Stimulated activated CD4-positive, alpha-beta T cell treated with anti-CD3 and anti-CD28 coated beads, Interleukin-2, amount 100 ng/mL, for 24 hours (primary cell): ENCODE measurements at regions not wholly inside any gene's neighbourhood (a gene's known extent, or its start where the extent isn't known, plus 50 kb on each side); places are given as distances from the start of the nearest gene placed in this dataset.

Experiments
- DNase-seq, 2 donors: peaks; one replicate each; pipeline ENCODE4 v3.0.0-alpha.2; 2020

DNA sequence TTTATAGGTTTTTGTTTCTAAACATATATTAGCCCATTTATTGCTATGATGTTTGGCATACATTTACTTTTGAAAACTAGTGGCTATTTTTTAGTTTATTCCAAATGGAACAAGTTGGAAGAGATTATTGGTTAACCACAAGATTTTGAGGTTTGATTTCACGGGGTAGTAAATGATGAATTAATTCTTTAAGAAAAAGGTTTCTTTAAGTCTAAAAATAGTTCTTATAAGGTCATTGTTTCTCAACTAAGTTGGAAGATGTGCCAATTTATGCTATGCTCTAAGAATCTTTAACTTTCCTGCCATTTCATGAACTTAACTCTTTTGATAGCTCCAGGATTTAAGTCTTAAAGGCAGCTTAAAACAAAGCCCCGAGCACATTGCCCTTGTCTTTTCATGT lies 183.8 kb downstream of the LMO4 start:
- no peak for DNase-seq

DNA sequence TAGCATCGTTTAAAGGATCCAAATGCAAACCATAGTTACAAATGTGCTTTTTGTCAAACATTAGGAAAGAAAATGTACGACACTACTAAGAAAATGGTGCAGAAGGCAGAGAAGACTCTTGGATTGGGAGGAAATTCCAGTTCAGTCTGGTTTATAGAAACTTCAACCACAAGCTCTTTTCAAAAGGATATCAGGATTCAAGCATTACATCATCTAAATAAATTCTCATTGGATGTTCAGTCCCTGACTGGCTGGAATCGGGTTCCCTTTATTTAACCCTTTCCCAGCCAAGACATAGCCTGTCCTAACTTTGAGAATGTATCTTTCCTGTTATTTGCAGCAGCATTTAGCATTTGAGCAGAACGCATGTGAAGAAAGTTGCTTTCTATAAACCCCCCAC lies 184.6 kb downstream of the LMO4 start:
- DNase-seq: no peak

DNA sequence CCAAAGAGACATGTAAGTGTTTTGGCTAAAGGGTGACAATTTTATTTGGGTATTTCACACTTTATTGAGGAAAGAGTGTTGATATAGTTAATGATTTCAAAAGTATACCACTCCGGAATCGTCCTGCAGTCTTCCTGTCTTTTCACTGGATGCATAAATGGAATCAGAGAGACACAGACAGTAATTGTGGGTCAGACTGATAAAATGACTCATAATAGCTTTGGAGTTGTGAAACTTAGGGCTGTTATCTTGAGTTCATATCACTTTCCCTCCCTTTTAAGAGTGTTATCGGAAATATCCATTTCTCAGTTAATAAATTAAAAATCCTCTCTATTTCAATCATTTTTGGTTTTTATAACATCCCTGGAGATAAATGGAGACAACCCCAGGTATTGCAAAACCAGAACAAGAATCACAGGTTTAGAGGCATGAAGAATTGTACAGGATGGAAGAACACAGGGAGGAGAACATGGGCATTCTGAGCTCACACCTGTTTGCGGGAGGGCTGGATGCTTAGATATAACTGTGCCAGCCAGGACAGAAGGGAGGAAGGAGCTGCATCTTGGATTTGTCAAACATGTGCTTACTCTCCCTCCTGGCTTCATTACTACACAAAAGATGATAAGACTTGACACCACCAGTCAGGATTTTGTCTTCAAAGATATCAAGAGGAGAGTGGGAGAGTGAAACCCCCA lies 185.4 kb downstream of the LMO4 start:
- DNase-seq: no peak

DNA sequence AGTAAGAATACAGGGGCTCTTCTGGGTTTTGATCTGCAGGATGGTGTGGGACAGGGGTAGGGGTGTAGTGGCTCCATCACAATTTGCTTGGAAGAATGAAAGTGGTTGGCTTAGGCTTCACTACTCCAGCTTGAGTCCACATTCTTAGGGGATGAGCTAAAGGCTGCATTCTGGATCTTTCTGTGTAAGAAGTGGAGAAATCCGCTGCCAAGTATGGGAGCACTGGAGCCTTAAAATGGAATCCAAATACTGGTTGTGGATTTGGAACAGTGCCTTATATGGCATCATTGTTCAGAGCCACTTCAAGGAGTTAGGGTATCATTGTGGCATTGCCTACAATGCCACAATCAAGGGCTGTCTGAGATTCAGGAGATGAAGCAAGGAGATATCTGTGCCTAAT lies 187.1 kb downstream of the LMO4 start:
- no peak for DNase-seq

DNA sequence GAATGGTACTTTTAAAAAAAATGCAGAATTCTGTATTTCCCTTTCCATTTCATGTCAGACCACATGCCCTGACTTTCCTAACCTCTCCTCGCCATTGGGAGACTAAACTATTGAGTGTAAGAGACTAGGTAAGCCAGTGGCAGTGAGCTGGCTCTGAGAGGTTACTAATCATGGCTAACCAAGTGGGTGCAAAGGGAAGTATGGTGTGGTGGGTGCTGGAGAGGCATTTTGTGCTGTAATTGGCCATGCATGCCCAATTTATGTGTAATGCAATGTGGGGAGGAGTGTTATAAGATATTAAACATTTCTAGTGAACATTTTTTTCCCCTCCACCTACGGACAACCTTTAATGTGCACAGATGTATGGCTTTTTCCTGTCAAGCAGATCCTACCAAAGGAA lies 190.1 kb downstream of the LMO4 start:
- DNase-seq: no peak

DNA sequence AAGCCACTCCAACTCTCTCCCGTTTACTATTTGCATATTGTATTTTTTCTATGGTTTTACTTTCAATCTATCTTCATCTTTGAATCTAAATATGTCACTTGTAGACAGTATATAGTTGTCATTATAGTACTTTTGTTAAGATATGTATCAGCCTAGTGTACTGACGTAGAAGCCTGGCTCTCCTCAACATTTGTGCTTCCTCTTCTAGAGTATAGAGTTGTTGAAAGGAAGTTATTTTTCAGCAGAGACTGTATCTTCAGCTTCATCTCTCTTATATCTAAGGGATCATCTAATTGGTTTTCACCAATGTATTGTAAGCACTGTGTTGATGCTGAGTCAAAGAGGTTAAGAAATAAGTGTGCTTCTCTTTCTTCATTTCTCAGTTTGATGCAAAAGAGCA lies 192.8 kb downstream of the LMO4 start:
- no peak for DNase-seq

DNA sequence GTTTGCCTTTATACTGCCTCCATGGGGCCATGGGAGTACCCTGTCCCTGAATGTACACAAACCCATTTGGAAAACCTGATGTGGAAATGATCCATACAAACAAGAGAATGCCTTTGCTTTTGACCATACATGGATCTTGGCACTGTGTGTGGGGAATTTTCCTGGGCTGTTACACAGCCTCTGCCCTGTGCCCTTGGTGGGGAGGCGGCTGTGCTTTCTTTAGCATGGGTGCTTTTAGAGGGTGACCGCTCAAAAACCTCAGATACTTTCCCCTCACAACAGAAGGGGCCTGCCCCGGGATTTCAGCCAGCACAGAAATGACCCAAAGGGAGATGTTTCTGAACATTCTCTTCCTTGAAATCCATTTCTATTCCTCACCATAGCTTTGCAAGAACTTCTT lies 194.8 kb downstream of the LMO4 start:
- DNase-seq: no peak

DNA sequence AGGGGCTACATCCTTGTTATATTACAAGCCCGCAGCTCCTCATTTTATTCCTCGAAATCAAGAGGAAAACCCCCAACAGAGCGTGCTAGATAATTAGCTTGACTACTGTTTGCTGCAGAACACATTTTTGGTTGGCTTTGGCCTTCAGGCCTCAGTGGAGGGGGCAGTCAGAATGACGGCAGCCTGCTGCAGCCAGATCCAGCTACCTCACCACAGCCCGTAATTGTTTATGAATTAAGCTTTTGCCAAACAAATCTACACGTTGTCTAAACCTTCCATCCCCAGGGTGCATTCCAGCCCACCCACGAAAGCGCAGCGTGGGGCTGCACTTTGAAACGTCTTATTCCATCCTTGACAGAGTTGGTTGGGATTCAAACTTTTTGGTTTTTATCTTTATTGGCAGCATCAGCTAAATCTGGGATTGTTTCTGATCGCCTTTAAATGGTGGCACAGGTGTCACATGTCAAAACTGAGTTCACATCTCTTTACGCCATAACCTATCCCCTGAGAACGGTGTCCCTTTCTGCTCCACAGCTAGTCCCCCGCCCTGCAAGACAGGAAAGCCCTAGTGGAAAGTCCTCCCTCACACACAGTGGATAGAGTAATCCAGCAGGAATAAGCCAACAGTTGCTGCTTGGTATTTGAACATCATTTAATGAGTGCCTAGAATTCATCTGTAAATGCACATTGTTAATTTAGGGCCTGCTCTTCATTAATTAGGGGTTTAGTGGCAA lies 195.5 kb downstream of the LMO4 start:
- DNase-seq: no peak

DNA sequence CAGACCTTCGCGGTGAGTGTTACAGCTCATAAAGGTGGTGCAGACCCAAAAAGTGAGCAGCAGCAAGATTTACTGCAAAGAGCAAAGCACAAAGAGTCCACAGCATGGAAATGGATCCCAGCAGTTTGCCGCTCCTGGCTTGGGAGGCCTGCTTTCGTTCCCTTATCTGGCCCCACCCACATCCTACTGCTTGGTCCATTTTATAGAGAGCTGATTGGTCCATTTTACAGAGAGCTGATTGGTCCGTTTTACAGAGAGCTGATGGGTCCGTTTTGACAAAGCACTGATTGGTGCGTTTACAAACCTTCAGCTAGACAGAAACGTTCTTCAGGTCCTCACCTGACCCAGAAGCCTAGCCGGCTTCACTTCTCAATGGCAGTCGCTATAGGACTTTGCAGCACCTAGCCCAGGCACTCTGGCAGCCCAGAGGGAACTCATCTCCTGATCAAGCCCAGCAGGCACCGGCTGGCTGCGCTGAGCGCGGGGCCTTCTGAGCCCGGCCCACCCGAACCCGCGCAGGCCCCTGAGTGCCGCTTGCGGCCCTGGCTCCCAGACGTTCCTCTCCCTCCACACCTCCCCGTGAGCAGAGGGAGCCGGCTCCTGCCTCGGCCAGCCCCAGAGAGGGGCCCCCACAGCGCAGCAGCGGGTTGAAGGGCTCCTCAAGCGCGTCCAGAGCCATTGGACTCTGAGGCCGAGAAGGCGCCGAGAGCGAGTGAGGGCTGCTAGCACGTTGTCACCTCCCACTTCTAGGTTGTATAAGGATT lies 200.3 kb downstream of the LMO4 start:
- DNase-seq: no peak

DNA sequence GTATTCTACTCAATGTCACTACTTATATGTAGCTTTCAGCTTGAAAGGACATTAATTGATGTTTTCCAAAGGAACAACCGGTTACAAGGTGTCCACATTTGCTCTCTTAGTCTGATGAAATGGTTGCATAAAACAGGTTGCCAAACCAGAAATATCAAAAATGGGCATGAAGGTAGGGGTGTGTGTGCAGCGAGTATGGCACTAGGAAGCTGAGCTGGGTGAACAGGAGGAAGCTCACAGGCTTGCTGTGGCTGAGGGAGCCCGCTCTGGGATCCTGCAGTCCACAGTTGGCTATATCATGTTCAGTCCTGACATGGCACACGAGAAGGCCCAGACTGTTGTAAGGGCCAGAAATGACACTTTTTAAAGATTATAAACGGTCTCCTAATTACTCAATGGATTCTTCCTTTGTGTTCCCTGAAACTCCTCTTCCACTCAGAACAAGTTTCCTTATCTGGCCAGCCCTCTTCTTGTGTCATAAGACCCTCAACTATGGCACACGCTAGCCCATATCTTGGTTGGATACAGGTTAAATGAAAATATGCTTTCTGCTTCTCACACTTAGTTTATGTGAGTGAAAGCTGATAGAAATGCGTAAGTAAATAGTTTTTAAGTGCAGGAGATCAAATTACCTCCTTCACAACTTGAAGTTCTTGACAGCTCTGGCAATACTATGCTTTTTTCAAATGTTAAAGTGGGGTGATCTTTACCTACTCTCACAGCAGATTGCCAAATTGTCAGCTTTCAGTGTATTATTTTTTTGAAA lies 201.5 kb downstream of the LMO4 start:
- DNase-seq: no peak

DNA sequence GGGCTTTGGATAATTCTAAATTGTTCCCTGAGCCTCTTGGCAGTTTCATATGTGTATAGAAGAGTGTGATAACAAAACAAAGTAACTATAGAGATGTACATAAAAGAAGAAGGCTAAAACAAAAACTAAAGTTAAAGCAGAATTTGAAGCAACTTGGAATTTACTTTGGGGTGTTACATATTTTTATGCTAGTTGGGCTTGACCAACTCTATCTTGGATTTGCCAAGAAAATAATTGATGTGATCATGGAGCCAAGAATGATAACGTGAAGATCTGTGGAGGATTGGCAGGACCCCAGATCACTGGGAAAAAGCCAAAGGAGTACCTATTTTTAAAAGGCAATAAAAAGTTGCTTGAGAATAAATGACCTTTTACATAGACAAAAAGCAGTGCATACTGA lies 206.9 kb downstream of the LMO4 start:
- no peak for DNase-seq

DNA sequence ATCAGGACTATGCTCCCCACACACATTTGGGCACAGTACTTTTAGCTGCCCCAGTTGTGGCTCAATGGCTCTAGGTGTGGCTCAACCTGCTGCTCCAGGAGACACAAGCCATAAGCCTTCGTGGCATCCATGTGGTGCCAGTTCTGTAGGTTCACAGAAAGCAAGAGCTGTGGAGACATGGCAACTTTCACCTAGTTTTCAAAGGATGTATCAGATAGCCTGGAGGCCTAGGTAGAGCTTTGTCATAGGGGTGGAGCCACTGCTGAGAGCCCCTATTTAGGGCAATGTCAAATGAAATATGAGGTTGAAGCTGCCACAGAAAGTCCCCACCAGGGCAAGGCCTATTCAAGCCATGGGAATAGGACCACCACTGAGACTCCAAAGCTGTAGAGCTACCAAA lies 210.5 kb downstream of the LMO4 start:
- no peak for DNase-seq

DNA sequence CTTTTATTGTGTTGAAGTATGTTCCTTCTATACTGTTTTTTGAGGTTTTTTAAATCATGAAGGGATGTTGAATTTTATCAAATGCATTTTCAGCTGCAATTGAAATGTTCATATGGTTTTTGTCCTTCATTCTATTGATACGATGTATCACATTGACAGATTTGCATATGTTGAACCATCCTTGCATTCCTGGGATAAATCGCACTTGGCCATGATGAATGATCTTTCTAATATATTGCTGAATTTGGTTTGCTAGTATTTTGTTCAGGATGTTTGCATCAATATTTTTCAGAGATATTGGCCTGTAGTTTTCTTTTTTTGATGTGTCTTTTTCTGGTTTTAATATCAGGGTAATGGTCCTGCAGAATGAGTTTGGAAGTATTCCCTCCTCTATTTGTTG lies 214.0 kb downstream of the LMO4 start:
- no peak for DNase-seq

DNA sequence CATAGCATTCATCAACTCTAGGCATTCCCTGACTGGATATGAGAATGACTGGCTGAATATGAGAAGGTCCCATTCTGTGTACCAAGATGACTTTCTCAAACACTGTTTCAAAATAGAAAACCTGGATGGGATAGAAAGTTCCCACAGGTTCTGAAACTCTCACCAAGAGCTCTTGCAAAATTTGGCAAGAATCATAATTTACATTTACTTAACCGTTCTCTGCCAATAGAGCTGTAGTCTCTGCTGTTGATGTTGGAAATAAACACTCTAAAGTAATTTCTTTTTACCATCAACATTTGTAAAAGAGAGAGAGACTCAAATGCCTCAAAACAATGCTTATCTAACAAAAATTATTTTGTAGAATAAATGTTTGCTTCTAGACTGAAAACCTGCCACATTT lies 221.1 kb downstream of the LMO4 start:
- DNase-seq: no peak

DNA sequence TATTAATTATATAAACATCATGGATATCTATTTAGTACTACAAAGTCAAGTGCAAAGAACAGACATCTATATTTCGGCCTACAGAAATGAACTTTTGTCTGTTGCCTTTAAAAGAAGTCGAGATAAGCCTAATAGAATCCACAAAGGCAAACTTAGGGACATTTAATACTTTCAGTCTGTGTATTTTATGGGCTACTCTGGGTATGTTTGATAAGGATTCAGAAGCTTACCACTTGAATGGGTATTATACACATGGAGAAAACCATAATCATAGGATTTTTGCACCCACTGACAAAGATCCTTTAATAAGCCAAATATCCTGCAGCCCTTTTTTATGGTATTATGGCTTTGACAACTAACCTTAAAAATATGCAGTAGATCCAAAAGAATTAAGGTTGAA lies 224.8 kb downstream of the LMO4 start:
- DNase-seq: no peak

DNA sequence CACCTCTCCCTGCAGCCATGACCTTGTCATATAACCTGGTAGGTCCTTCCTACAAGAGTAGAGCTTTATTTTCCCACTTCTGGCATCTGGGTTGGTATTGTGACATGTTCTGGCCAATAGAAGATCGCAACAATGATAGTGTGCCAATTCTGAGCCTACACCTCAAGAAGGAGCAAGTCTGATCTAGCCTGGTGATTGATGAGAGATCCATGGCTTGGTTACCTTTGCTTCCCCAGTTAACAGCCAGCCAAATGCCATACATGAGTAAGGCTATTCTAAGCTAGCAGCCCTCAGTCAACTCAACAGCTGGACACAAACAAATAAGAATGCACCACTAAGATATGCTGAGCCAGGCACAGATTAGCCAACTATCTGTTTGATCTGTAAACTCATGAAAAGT lies 226.7 kb downstream of the LMO4 start:
- DNase-seq: no peak

DNA sequence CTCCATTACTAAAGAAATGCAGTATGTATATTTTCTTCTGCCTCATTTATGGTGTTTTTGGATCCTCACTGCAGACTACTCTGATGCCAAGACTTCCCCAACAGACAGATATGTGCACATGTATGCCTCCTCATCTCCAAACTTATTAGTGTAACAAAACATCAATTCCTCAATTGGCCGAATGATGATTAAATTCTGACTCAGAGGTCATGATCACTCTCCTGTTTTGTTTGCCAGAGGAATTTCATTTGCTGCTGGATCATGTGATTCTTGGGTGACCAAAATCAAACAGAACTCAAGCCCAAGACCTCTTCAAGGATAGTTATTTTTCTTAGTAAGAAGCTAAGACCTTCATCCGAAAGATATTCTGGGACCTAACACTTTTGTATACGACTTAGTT lies 227.6 kb downstream of the LMO4 start:
- no peak for DNase-seq

DNA sequence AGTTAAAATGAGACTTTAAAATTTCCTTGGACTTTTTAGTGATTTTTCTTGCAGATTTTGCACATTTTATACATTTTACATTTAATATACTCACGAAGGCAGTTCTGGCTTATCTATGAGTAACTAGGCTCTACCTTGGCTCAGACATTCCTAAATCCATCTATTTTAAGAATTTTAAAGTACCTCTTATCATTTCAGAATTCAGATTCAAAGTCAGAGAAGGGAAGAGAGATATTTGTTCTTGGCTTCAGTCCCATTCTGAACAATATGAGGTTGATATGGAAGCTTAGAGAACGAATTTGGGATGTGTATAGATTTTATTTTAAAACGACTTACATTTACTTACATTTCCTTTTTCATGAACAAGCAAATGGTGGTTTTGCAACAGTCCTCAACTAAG lies 230.2 kb downstream of the LMO4 start:
- DNase-seq: no peak

DNA sequence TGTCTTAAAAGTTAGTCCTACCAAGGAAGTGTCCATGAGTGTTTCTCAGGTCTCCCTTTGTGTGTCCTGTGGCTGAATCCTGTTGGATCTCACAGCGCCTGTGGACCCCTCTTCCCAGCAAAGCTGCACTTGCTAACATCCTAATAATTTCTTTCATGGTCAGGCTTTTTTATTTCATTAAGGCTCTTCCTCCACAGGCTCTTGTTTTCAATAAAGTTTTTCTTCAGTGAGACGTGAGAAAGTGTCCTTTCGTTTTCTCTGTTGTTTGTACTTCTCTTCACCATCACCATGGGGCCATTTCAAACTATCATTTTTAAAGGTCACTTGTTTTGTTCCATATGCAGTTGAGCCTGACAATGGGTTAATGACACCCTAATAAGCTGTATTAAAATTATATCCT lies 231.5 kb downstream of the LMO4 start:
- DNase-seq: no peak

DNA sequence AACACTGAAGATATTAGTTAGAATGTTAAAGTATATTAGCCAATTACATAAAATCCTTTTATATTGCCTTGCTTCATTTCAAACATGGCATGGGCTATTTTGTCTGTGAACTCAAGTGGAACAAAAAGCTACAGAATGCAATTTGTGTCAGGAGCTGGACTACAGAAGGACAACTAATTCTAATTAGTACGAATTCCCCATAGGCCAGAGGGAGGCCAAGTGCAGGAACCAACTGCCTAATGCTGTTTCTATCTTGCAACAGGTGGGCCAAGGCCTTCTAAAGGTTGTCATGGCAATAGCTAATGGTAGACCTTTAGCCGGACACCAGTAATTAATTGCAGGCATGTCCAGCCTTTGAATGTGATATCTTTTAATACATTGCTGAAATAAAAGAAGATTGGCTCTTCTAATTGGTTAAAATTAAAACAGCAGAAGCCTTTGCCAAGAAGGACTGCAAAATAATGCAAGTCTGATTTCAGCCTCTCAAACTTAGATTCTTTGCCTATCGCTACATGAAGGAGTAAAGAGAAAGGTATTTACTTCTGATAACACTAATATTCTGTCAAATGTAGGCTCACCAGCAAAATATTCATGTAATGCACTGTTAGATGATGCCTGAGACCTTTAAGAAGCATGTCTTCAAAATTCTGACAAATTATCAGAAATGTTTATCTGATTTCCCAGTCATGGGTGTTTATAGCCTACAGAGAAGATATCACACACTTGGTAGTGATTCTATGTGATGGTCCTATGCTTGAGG lies 232.1 kb downstream of the LMO4 start:
- DNase-seq: no peak

DNA sequence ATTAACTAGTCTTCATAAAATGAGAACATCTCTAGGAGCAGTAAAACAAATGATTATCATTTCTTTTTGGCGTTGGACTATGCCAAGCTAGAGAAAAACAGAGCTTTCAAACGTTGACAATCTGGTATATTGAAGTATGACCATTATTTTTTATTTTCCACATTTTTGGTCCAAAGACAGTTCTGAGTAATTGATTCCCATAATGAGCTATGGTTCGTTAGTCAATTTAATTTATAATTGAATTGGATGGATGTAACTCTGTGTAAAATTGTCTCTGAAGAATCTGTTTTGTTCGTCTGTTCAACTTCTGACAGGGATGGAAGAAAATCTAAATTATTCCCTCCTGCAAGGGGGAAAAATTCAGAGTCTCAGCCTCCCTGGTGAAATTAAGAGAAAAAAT lies 234.5 kb downstream of the LMO4 start:
- no peak for DNase-seq

DNA sequence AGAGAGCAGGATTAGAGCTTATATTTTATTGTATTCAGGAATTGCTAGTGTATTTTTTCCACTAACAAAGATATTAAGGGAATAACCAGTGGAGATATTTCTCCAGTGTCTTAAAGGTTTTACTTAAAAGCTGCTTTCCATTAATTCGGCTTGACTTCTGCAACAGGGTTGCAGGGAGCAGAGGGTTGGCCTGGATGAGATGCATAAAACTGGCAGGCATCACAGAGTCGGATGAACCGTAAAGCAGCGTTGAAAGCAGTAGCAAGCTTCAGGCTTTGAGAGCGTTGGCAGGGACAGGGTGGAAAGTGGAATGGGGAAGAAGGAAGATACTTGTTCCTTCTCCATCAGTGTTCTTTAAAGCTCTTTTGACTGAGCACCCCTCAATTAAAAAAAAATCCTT lies 237.2 kb downstream of the LMO4 start:
- DNase-seq: no peak

DNA sequence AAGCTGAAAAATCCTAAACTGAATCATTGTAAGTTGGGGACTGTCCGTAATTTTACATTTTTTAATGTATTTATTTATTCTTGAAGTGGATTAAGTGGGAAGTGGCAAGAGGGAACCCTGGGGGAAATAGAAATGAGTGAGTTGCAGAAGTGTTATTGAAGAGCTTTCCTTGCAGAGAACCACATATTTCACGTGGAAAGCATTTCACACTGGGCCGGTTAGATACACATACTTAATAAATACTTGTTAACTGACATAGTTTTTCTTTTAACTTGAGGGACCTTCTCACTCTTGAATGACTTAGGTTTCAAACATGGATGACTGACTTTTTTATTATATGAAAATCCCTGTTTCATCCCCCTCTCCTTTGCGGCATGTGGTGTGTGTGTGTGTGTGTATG lies 239.3 kb downstream of the LMO4 start:
- no peak for DNase-seq
